ENCODE measurements at regions not wholly inside any gene's neighbourhood (a gene's known extent, or its start where the extent isn't known, plus 50 kb on each side); places are given as distances from the start of the nearest gene placed in this dataset.
"Not testable (repeated sequence)": the region's sequence is repeated elsewhere in the genome, so short reads cannot be mapped to it uniquely, and the experiment has no call there.

- DNase-seq, result not testable (repeated sequence)
These were observed 66.3 kb downstream of the FAM72B start for GRCh38 chr1:121117622-121118479.
